ENCODE measurements at regions not wholly inside any gene's neighbourhood (a gene's known extent, or its start where the extent isn't known, plus 50 kb on each side); places are given as distances from the start of the nearest gene placed in this dataset.
A peak's percentile ranks its signal among the peaks of the same experiment; 100 is the strongest.

DNA sequence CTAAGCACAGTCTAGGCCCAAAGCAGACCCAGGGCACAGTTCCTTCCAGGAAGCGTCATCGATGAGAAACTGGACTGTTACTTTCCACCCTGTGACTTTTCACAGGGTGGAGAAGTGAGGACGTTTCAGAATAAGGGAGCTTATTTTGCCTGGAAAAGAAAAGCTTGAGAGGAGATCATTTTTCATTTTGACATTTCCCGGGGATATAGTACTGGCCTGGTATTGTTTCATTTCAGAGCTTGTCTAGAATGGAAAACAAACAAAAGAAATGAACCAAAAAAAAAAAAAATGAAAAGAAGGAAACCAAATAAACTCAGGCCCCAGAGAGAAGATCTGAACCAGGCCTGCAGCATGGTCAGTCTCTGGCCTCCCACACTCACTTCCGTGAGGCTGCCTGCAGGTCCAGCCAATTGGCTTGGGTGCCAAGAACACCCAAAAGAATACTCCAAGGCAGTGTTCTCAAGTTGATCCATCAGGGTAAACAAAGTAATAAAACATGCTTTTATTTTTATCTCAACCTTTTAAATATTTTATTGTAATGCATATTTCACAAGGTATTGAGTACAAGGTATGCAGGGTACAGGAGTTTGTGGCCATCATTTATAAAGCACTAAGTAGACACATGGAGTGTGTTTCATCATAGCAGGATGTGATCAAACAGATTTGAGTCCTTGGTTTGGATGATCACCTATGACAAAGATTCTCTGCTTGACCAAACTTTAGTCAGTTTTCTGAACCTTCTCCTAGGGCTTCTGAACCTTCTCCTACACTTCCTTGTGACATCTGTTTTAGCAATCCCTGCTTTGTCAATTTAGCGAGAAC lies 176.9 kb upstream of the GGTLC1 start:
- intact Hi-C loops (cut with DNase I), result no loop called here
- 58 to 61% (median 60%) methylated on average over 6 of the region's 6 CpGs for WGBS, 4 donors
- DNase-seq, result no peak
- Histone ChIP-seq H3K4me3 (no peak overlapping the region), H3K36me3 (replicated peaks in 1 of 2) (no peaks in the 10 kb centered on the region), H3K27ac (no peak overlapping the region), H3K27me3 (no peaks in the 10 kb centered on the region), H3K4me1 (replicated peaks in 1 of 2) (no peaks in the 10 kb centered on the region), H3K9me3 (replicated peaks in 1 of 3) (no peaks in the 10 kb centered on the region)
- no peak for TF ChIP-seq POLR2A (IDR thresholded peaks at IDR 0.05)

DNA sequence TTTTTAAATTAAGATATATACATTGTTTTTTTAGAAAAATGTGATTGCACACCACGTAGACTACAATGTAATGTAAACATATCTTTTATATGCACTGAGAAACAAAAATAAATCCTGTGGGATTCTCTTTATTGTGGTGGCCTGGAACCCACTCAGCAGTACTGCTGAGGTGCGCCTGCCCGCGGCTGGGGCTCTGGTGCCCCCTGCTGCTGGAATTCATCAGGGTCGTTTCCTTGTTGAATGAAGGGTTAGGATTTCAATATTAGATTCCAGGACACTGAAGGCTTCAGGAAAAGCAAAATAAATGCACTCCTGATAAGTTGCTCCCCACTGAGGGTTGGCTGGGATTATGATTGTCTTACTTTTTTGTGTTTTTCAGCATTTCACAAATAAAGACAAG lies 175.8 kb upstream of the GGTLC1 start:
- Histone ChIP-seq H3K27ac (no peak overlapping the region), H3K36me3 (replicated peaks in 1 of 2) (no peaks in the 10 kb centered on the region), H3K4me1 (replicated peaks in 1 of 2) (no peaks in the 10 kb centered on the region), H3K4me3 (no peak overlapping the region), H3K9me3 (replicated peaks in 1 of 3) (no peaks in the 10 kb centered on the region), H3K27me3 (no peaks in the 10 kb centered on the region)
- WGBS, 4 donors, result 46 to 54% (median 53%) methylated on average over 5 of the region's 5 CpGs
- no peak for DNase-seq
- intact Hi-C loops (cut with DNase I), result loop anchor here in 1 of 2 donors (5.0 kb wide), 1 partner anchor 753 kb away; no protein-coding TSS in a partner anchor
- no peak for TF ChIP-seq POLR2A (IDR thresholded peaks at IDR 0.05)
- TF ChIP-seq, protein P1, sequence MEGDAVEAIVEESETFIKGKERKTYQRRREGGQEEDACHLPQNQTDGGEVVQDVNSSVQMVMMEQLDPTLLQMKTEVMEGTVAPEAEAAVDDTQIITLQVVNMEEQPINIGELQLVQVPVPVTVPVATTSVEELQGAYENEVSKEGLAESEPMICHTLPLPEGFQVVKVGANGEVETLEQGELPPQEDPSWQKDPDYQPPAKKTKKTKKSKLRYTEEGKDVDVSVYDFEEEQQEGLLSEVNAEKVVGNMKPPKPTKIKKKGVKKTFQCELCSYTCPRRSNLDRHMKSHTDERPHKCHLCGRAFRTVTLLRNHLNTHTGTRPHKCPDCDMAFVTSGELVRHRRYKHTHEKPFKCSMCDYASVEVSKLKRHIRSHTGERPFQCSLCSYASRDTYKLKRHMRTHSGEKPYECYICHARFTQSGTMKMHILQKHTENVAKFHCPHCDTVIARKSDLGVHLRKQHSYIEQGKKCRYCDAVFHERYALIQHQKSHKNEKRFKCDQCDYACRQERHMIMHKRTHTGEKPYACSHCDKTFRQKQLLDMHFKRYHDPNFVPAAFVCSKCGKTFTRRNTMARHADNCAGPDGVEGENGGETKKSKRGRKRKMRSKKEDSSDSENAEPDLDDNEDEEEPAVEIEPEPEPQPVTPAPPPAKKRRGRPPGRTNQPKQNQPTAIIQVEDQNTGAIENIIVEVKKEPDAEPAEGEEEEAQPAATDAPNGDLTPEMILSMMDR (IDR thresholded peaks at IDR 0.05), result peak in 2 of 6 experiments; percentile 18 to 19

DNA sequence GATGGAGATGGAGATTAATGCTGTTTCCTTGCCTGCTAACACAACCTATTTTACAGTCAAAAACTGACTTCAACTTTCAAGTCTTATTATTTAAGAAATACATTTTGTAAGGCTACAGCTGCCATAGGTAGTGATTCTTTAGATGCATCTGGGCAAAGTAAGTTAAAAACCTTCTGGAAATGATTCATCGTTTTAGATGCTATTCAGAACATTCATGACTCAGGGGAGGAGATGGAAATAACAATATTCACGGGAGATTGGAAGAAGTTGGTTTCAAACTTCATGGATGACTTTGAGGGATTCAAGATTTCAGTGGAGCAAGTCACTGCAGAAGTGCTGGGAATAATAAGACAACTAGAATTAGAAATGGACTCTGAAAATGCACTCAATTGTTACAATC lies 174.9 kb upstream of the GGTLC1 start:
- WGBS, 4 donors, result 72 to 83% (median 74%) methylated on average over 2 of the region's 2 CpGs
- no peak for TF ChIP-seq POLR2A (IDR thresholded peaks at IDR 0.05)
- TF ChIP-seq, protein P1 (IDR thresholded peaks at IDR 0.05), result no peak

DNA sequence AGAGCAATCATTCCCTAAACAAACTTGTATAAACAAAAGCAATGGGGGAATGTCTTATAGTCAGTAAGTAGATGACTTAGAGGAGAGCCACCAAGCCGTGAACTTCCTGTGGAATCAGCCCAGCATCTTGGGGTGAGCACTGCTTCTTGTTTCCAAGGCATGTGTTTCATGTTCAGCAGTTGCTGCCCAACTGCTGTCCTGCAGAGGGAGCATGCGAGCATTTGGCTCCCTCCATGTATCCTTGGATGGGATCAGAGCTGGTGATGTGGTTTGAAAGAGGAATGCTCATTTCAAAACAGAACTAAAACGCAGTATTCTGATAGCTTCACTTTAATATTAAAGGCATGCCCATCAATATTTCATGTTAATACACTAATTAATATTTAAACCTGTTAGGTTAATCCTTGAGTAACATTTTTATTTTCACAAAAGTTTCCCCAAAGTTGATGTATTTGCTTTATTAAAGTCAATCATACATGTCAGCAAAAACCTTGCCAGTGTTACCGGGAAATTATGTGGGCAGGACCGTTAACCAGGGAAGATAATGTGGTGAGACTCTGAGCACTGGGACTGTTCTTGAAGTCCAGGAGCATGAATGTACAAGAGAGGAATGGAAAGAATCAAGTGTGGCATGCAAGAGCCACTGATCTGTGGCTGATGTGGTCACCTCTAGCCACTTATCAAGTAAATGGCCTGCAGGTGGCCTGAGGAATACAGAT lies 172.1 kb upstream of the GGTLC1 start:
- intact Hi-C loops (cut with DNase I), result loop anchor here in 1 of 2 donors (5.0 kb wide), 1 partner anchor 757 kb away; no protein-coding TSS in a partner anchor
- Histone ChIP-seq H3K36me3 (replicated peaks in 1 of 2) (no peaks in the 10 kb centered on the region), H3K9me3 (replicated peaks in 1 of 3) (no peaks in the 10 kb centered on the region), H3K4me3 (no peak overlapping the region), H3K27me3 (no peaks in the 10 kb centered on the region), H3K27ac (no peak overlapping the region), H3K4me1 (replicated peaks in 1 of 2) (no peaks in the 10 kb centered on the region)
- 17 to 25% (median 23%) methylated on average over 5 of the region's 5 CpGs for whole genome bisulfite sequencing, 4 donors
- TF ChIP-seq, protein P1 (IDR thresholded peaks at IDR 0.05), result peak; percentile 48 to 73 (median 64)
- no peak for TF ChIP-seq POLR2A (IDR thresholded peaks at IDR 0.05)
- DNase-seq, result peak; percentile 41 to 75 (median 60)

More for the DNA sequence above, 174.9 kb upstream of the GGTLC1 start:
- Histone ChIP-seq H3K27ac (no peak overlapping the region), H3K9me3 (replicated peaks in 1 of 3) (no peaks in the 10 kb centered on the region), H3K27me3 (no peaks in the 10 kb centered on the region), H3K4me3 (no peak overlapping the region), H3K36me3 (replicated peaks in 1 of 2) (no peaks in the 10 kb centered on the region), H3K4me1 (replicated peaks in 1 of 2) (no peaks in the 10 kb centered on the region)
- intact Hi-C loops (cut with DNase I), result loop anchor here in 1 of 2 donors (5.0 kb wide), 1 partner anchor 754 kb away; no protein-coding TSS in a partner anchor
- DNase-seq, result no peak
